ENCODE measurements at regions not wholly inside any gene's neighbourhood (a gene's known extent, or its start where the extent isn't known, plus 50 kb on each side); places are given as distances from the start of the nearest gene placed in this dataset.

- TF ChIP-seq RXRA (IDR thresholded peaks at IDR 0.05) (no peak), ATF3 (IDR thresholded peaks at IDR 0.05) (no peak), CTCF (IDR thresholded peaks at IDR 0.05; ENCODE audit: low read depth, low read length, missing input control) (no peak), MAX (IDR thresholded peaks at IDR 0.05) (no peak), REST (IDR thresholded peaks at IDR 0.05) (no peak), ZBTB33 (IDR thresholded peaks at IDR 0.05) (no peak), HNF4G (IDR thresholded peaks at IDR 0.05) (no peak), HNF4A (conservative IDR thresholded peaks at IDR 0.05) (no peak), SP1 (IDR thresholded peaks at IDR 0.05) (no peak)
Observed at GRCh38 chr2:128403814-128404708, 85.4 kb upstream of the HS6ST1 start.

Data from liver (tissue), 3 donors.